Upper lobe of left lung (tissue), 6 donors: ENCODE measurements at regions not wholly inside any gene's neighbourhood (a gene's known extent, or its start where the extent isn't known, plus 50 kb on each side); places are given as distances from the start of the nearest gene placed in this dataset.
A peak's percentile ranks its signal among the peaks of the same experiment; 100 is the strongest.

Experiments used
- ATAC-seq, 2 donors: fragments of 200-7000 bp; cut with Tn5 transposase; one replicate each; pipeline ENCODE4 v1.9.1; 2022; ENCODE audit warnings: mild to moderate bottlenecking in 2 of 2, moderate library complexity in 2 of 2; ENCODE audit not compliant: low FRiP score in 2 of 2
- DNase-seq, 2 donors: peaks; one replicate each; pipeline ENCODE4 v3.0.0-alpha.2; 2019 to 2020
- H3K27ac ChIP-seq, 4 donors: fragments of 200-600 bp; sonication (generic); one replicate each; pipeline ENCODE4 v1.5.1; 2016 to 2019
- H3K27me3 ChIP-seq, 4 donors: fragments of 200-600 bp; sonication (generic); one replicate each; pipeline ENCODE4 v1.5.1; 2017 to 2019
- H3K36me3 ChIP-seq, 4 donors: fragments of 200-600 bp; sonication (generic); one replicate each; pipeline ENCODE4 v1.5.1; 2016 to 2019
- H3K4me1 ChIP-seq, 4 donors: fragments of 200-600 bp; sonication (generic); one replicate each; pipeline ENCODE4 v1.5.1; 2018 to 2019
- H3K4me3 ChIP-seq, 4 donors: fragments of 200-600 bp; sonication (generic); one replicate each; pipeline ENCODE4 v1.5.1; 2017 to 2019; ENCODE audit warnings: mild to moderate bottlenecking in 2 of 4, moderate library complexity in 1 of 4
- H3K9me3 ChIP-seq, 4 donors: fragments of 200-600 bp; sonication (generic); one replicate each; pipeline ENCODE4 v1.5.1; 2018 to 2019
- EP300 ChIP-seq, 4 donors: sonication (generic); formaldehyde crosslinking; IDR thresholded peaks; one replicate each; pipeline ENCODE4 v1.5.1; 2017; ENCODE audit warnings: antibody characterized with exemption in 4 of 4, control low read depth in 2 of 4
- POLR2A ChIP-seq, 4 donors: fragments of 450-650 bp; IDR thresholded peaks; one replicate each; pipeline ENCODE4 v1.5.1; 2016 to 2017; ENCODE audit warnings: antibody characterized with exemption in 4 of 4, mild to moderate bottlenecking in 2 of 4
- POLR2AphosphoS5 ChIP-seq, 2 donors: sonication (generic); formaldehyde crosslinking; IDR thresholded peaks; one replicate each; pipeline ENCODE4 v1.5.1; 2017; ENCODE audit warnings: antibody characterized with exemption in 2 of 2
- WGBS, 2 donors: methylation state at CpG; one replicate each; pipeline ENCODE4 v1.1.5; 2017 to 2018; 5-methylcytosine and 5-hydroxymethylcytosine counted together
- TF ChIP-seq, protein P1 (sequence below), 6 experiments: fragments of 450-650 bp in 4 of 6; fragments of 200-600 bp in 2 of 6; sonication (generic) in 2 of 6; IDR thresholded peaks; one replicate each; pipeline ENCODE4 v1.5.1; 2016 to 2019; ENCODE audit warnings: antibody characterized with exemption in 6 of 6
- donor health status: DM: no; HTN: no; CAD: no; lungs with moderate emphysema.
- donor health status: DM: no; HTN: yes; CAD: no; lungs with severe emphysema.

DNA sequence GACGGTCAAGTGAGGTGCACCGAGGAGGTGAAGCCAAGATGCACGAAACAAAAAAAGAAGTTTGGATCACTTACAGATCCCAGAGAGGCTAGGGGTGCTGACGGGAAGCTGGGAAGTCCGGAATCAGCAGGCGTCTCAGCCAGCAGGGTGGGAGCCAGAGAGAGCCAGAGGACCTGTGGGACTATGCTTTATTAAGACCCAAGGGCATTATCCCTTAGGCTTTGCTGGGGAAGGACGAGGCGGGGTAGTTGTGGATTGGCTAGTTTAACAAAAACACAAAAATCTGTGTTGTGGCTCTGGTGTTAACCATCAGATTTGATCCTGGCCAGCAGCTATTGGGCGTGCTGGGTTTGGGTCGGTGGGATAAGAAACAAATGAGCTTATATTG, 427.1 kb downstream of the DYNC2H1 start:
- no peaks in the 10 kb centered on the region for H3K36me3 ChIP-seq
- no peak for ATAC-seq
- no peaks in the 10 kb centered on the region for H3K27me3 ChIP-seq
- WGBS, 2 donors = 91 to 92% methylated on average over 10 of the region's 10 CpGs
- no peaks in the 10 kb centered on the region for H3K4me1 ChIP-seq
- DNase-seq = no peak
- H3K27ac ChIP-seq = no peak overlapping the region
- peaks cover 0 to 2% (median 0%) of the 10 kb centered on the region in 4 donors for H3K9me3 ChIP-seq
- TF ChIP-seq POLR2A (IDR thresholded peaks at IDR 0.05) = no peak
- TF ChIP-seq, protein P1, sequence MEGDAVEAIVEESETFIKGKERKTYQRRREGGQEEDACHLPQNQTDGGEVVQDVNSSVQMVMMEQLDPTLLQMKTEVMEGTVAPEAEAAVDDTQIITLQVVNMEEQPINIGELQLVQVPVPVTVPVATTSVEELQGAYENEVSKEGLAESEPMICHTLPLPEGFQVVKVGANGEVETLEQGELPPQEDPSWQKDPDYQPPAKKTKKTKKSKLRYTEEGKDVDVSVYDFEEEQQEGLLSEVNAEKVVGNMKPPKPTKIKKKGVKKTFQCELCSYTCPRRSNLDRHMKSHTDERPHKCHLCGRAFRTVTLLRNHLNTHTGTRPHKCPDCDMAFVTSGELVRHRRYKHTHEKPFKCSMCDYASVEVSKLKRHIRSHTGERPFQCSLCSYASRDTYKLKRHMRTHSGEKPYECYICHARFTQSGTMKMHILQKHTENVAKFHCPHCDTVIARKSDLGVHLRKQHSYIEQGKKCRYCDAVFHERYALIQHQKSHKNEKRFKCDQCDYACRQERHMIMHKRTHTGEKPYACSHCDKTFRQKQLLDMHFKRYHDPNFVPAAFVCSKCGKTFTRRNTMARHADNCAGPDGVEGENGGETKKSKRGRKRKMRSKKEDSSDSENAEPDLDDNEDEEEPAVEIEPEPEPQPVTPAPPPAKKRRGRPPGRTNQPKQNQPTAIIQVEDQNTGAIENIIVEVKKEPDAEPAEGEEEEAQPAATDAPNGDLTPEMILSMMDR (IDR thresholded peaks at IDR 0.05) = no peak
- no peak for TF ChIP-seq EP300 (IDR thresholded peaks at IDR 0.05)
- no peak for TF ChIP-seq POLR2AphosphoS5 (IDR thresholded peaks at IDR 0.05)
- H3K4me3 ChIP-seq = no peak overlapping the region

- TF ChIP-seq, protein P1 (IDR thresholded peaks at IDR 0.05) = peak in 1 of 6 experiments; percentile 12
- TF ChIP-seq POLR2A (IDR thresholded peaks at IDR 0.05) = no peak
- H3K4me3 ChIP-seq = no peak overlapping the region
- H3K27me3 ChIP-seq = no peaks in the 10 kb centered on the region
- no peak for DNase-seq
- H3K27ac ChIP-seq = no peak overlapping the region
- H3K9me3 ChIP-seq = peaks cover 0 to 2% (median 0%) of the 10 kb centered on the region in 4 donors
- no peaks in the 10 kb centered on the region for H3K36me3 ChIP-seq
- no peak for ATAC-seq
- H3K4me1 ChIP-seq = no peaks in the 10 kb centered on the region
These were observed 428.8 kb downstream of the DYNC2H1 start for GRCh38 chr11:103537904-103538502.

DNA sequence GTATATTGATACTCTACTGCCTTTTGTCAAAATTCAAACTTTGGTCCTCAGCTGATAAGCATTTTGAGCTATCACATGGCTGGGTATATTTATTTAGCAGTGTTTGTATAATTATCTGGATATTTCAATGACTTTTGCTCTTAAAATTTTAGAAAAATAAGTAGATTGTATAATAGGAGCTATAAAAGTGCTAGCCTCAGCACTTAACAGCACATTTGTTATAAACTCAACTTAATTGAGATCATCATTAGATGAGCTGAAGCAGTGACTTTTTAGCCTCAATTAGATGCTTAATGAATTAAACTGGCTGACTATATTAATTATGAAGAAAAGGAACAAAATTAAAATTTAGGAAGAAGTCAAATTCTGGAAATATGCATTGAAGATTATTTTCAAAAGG, 429.9 kb downstream of the DYNC2H1 start:
- no peaks in the 10 kb centered on the region for H3K4me1 ChIP-seq
- ATAC-seq = no peak
- no peak overlapping the region for H3K4me3 ChIP-seq
- H3K27ac ChIP-seq = no peak overlapping the region
- no peaks in the 10 kb centered on the region for H3K27me3 ChIP-seq
- peaks cover 0 to 2% (median 0%) of the 10 kb centered on the region in 4 donors for H3K9me3 ChIP-seq
- TF ChIP-seq EP300 (IDR thresholded peaks at IDR 0.05) (no peak), POLR2AphosphoS5 (IDR thresholded peaks at IDR 0.05) (no peak), POLR2A (IDR thresholded peaks at IDR 0.05) (no peak)
- TF ChIP-seq, protein P1 (IDR thresholded peaks at IDR 0.05) = no peak
- DNase-seq = no peak
- no peaks in the 10 kb centered on the region for H3K36me3 ChIP-seq

GRCh38 chr11:103541186-103541795, 432.1 kb downstream of the DYNC2H1 start:
- TF ChIP-seq, protein P1 (IDR thresholded peaks at IDR 0.05) = no peak
- TF ChIP-seq POLR2A (IDR thresholded peaks at IDR 0.05) (no peak), EP300 (IDR thresholded peaks at IDR 0.05) (no peak), POLR2AphosphoS5 (IDR thresholded peaks at IDR 0.05) (no peak)
- ATAC-seq (no peak), DNase-seq (no peak)
- 87 to 97% methylated on average over 3 to 4 of the region's 4 CpGs for WGBS, 2 donors
- no peaks in the 10 kb centered on the region for H3K27me3 ChIP-seq
- H3K9me3 ChIP-seq = peaks cover 0 to 2% (median 0%) of the 10 kb centered on the region in 4 donors
- H3K4me1 ChIP-seq = no peaks in the 10 kb centered on the region
- no peaks in the 10 kb centered on the region for H3K36me3 ChIP-seq
- no peak overlapping the region for H3K4me3 ChIP-seq
- no peak overlapping the region for H3K27ac ChIP-seq

DNA sequence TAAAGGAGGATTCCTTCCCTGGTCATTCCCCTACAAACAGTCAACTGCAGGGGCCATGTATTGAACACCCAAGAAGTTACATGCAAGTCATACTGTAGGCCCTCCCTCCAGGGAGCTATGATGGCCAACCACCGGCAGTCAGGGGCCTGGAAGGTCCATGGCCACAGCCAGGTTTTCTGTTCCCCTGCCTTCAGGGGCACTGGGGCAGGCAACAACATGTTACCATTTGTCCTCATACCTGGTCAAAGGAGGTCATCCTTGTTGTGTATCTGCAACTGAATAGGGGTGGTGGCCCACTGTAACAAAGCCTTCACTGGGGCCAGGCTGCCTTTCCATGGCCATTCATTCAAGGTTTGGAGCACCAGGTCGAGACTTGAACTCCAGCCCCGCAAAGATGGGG, 433.6 kb downstream of the DYNC2H1 start:
- TF ChIP-seq EP300 (IDR thresholded peaks at IDR 0.05) = no peak
- no peak for TF ChIP-seq POLR2A (IDR thresholded peaks at IDR 0.05)
- TF ChIP-seq, protein P1 (IDR thresholded peaks at IDR 0.05) = no peak
- no peak for TF ChIP-seq POLR2AphosphoS5 (IDR thresholded peaks at IDR 0.05)
- whole genome bisulfite sequencing, 2 donors = 80 to 91% methylated on average over 2 to 3 of the region's 3 CpGs
- H3K27me3 ChIP-seq = no peaks in the 10 kb centered on the region
- H3K4me1 ChIP-seq = no peaks in the 10 kb centered on the region
- no peak for ATAC-seq
- H3K4me3 ChIP-seq = no peak overlapping the region
- no peaks in the 10 kb centered on the region for H3K36me3 ChIP-seq
- no peak overlapping the region for H3K27ac ChIP-seq
- no peak for DNase-seq
- peaks cover 0 to 2% (median 0%) of the 10 kb centered on the region in 4 donors for H3K9me3 ChIP-seq
